ENCODE measurements at regions not wholly inside any gene's neighbourhood (a gene's known extent, or its start where the extent isn't known, plus 50 kb on each side); places are given as distances from the start of the nearest gene placed in this dataset.

DNA sequence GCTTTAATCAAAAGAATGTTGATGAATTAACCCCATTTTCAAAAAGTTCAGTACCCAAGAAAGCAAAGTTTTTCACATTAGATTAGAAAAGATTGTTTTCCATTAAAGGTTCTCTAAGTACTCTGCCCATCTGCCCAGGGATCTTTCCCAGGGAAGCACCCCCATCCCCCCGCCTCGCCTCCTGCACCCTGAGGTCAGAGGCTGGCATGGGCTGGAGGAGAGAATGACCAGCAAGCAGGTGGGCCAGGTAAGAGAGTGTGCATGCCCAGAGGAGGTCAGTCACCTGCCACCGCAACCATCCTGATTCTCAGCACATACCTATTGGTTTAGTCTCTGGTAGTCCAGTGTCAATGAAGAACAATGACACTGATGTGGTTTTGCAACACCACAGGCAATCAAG is 279.4 kb upstream of the ZNF507 start:
- Histone ChIP-seq H3K79me2 (ENCODE audit: insufficient read depth, low read length) (no peaks in the 10 kb centered on the region), H3K9me3 (ENCODE audit: low read length) (no peaks in the 10 kb centered on the region), H3K4me1 (ENCODE audit: insufficient read depth, low read length) (no peaks in the 10 kb centered on the region), H2AFZ (ENCODE audit: low read length) (no peak overlapping the region), H3K9ac (ENCODE audit: insufficient read depth, low read depth, low read length) (no peak overlapping the region), H4K20me1 (ENCODE audit: insufficient read depth, low read length) (no peaks in the 10 kb centered on the region), H3K27me3 (ENCODE audit: control insufficient read depth in 1 of 2, insufficient read depth in 2 of 2, low read length in 2 of 2) (peaks cover 0 to 5% of the 10 kb centered on the region in 2 experiments; a peak in 2 of 5 replicates), H3K4me2 (ENCODE audit: low read depth, low read length) (no peak overlapping the region), H3K36me3 (replicated peaks in 1 of 2; ENCODE audit: control insufficient read depth in 1 of 2, insufficient read depth in 2 of 2, low read length in 2 of 2) (no peaks in the 10 kb centered on the region), H3K4me3 (replicated peaks in 1 of 3; ENCODE audit: insufficient read depth in 1 of 3, low read depth in 2 of 3, low read length in 3 of 3) (no peak overlapping the region), H3K27ac (ENCODE audit: extremely low read length, insufficient read depth, low read length) (no peak overlapping the region)
- TF ChIP-seq EHMT2 (IDR thresholded peaks at IDR 0.05; ENCODE audit: borderline replicate concordance, low read depth, low read length), result no peak
- TF ChIP-seq POLR2A (IDR thresholded peaks at IDR 0.05; ENCODE audit: insufficient read depth in 1 of 2, low read depth in 2 of 2, low read length in 2 of 2), result no peak
- TF ChIP-seq, protein P1, sequence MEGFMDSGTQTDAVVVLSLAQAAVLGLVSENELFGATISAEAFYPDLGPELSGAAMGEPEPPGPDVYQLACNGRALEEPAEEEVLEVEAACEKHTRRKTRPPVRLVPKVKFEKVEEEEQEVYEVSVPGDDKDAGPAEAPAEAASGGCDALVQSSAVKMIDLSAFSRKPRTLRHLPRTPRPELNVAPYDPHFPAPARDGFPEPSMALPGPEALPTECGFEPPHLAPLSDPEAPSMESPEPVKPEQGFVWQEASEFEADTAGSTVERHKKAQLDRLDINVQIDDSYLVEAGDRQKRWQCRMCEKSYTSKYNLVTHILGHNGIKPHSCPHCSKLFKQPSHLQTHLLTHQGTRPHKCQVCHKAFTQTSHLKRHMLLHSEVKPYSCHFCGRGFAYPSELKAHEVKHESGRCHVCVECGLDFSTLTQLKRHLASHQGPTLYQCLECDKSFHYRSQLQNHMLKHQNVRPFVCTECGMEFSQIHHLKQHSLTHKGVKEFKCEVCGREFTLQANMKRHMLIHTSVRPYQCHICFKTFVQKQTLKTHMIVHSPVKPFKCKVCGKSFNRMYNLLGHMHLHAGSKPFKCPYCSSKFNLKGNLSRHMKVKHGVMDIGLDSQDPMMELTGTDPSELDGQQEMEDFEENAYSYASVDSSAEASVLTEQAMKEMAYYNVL (CRISPR knock-in tag; IDR thresholded peaks at IDR 0.05; ENCODE audit: borderline replicate concordance), result no peak
- no peak for TF ChIP-seq RBFOX2 (IDR thresholded peaks at IDR 0.05; ENCODE audit: low read depth, low read length)
- TF ChIP-seq ISX (CRISPR knock-in tag; conservative IDR thresholded peaks at IDR 0.05), result no peak
- TF ChIP-seq, protein P2, sequence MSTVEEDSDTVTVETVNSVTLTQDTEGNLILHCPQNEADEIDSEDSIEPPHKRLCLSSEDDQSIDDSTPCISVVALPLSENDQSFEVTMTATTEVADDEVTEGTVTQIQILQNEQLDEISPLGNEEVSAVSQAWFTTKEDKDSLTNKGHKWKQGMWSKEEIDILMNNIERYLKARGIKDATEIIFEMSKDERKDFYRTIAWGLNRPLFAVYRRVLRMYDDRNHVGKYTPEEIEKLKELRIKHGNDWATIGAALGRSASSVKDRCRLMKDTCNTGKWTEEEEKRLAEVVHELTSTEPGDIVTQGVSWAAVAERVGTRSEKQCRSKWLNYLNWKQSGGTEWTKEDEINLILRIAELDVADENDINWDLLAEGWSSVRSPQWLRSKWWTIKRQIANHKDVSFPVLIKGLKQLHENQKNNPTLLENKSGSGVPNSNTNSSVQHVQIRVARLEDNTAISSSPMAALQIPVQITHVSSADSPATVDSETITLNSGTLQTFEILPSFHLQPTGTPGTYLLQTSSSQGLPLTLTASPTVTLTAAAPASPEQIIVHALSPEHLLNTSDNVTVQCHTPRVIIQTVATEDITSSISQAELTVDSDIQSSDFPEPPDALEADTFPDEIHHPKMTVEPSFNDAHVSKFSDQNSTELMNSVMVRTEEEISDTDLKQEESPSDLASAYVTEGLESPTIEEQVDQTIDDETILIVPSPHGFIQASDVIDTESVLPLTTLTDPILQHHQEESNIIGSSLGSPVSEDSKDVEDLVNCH (CRISPR knock-in tag; IDR thresholded peaks at IDR 0.05), result no peak
- TF ChIP-seq PAWR (CRISPR knock-in tag; IDR thresholded peaks at IDR 0.05; ENCODE audit: borderline replicate concordance), result no peak
- POLR2A ChIA-PET, result no interaction called here
- FAIRE-seq (no peak), DNase-seq (ENCODE audit: low spot score) (no peak), ATAC-seq (no peak)
- in situ Hi-C loops (cut with HindIII; ENCODE audit: extremely low pct_ligation_motif_present, low pct_unique_long_range_greater_than_20kb) (no loop called here), intact Hi-C loops (cut with micrococcal nuclease; ENCODE audit: unreplicated experiment) (no loop called here)
- 10% methylated on average over 3 of the region's 3 CpGs for WGBS (ENCODE audit: low lambda C conversion rate)
- CTCF ChIA-PET (ENCODE audit: low intra/inter-chr PET ratio, low total read pairs), result no interaction called here
- BruUV-seq (replicated peaks), result no TSS peak

Measured in HepG2 (cell line).